ENCODE measurements at regions not wholly inside any gene's neighbourhood (a gene's known extent, or its start where the extent isn't known, plus 50 kb on each side); places are given as distances from the start of the nearest gene placed in this dataset.
"Not testable (repeated sequence)": the region's sequence is repeated elsewhere in the genome, so short reads cannot be mapped to it uniquely, and the experiment has no call there.

DNA sequence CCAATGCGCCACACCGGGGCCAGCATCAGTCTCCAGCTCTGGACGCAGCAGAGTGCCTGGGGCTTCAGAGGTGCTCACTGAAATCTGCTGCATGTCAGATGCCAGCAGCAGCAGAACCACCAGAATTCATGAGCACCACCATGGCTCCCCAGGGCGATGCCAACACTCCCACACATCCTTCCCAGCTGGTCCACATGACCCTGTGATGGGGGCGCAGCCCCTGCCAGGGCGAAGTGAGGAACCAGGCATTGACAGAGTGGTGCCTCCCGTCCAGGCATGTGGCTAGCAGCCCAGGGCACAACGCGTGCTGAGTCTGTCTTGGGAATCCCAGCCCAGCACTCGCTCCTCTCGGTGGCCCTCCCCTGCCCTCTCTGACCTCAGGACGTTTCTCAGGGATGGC is 80.4 kb downstream of the DHCR7 start:
- H3K27ac ChIP-seq (ENCODE audit: low read depth, low read length, poor library complexity, severe bottlenecking): no peak overlapping the region
- POLR2A ChIA-PET: no interaction called here
- no peak overlapping the region for H3K4me3 ChIP-seq (ENCODE audit: low read depth, low read length, poor library complexity, severe bottlenecking)
- no peak for DNase-seq (ENCODE audit: low spot score)
- no peaks in the 10 kb centered on the region for H3K79me2 ChIP-seq (ENCODE audit: insufficient read depth, low read depth, low read length)
- no peaks in the 10 kb centered on the region for H3K9me3 ChIP-seq (ENCODE audit: low read length)
- peaks cover 40% of the 10 kb centered on the region for H3K4me1 ChIP-seq (ENCODE audit: insufficient read depth, low read length, poor library complexity, severe bottlenecking)
- BruUV-seq (replicated peaks): no TSS peak
- H3K9me2 ChIP-seq (ENCODE audit: insufficient read depth, low read length): no peaks in the 10 kb centered on the region
- H4K20me1 ChIP-seq (ENCODE audit: insufficient read depth, low read length): no peaks in the 10 kb centered on the region
- no peaks in the 10 kb centered on the region for H3K36me3 ChIP-seq (ENCODE audit: insufficient read depth, low read length)
- CTCF ChIA-PET (ENCODE audit: unreplicated experiment): interaction anchor here (1.3 kb wide), 1 partner anchor 51 kb away, joined by 4 read pairs; no protein-coding TSS in a partner anchor
- H3K4me2 ChIP-seq (ENCODE audit: low read length): no peak overlapping the region
- H2AFZ ChIP-seq (ENCODE audit: low read length): no peak overlapping the region
- intact Hi-C loops (cut with micrococcal nuclease; ENCODE audit: unreplicated experiment): no loop called here
- TF ChIP-seq, protein P1, sequence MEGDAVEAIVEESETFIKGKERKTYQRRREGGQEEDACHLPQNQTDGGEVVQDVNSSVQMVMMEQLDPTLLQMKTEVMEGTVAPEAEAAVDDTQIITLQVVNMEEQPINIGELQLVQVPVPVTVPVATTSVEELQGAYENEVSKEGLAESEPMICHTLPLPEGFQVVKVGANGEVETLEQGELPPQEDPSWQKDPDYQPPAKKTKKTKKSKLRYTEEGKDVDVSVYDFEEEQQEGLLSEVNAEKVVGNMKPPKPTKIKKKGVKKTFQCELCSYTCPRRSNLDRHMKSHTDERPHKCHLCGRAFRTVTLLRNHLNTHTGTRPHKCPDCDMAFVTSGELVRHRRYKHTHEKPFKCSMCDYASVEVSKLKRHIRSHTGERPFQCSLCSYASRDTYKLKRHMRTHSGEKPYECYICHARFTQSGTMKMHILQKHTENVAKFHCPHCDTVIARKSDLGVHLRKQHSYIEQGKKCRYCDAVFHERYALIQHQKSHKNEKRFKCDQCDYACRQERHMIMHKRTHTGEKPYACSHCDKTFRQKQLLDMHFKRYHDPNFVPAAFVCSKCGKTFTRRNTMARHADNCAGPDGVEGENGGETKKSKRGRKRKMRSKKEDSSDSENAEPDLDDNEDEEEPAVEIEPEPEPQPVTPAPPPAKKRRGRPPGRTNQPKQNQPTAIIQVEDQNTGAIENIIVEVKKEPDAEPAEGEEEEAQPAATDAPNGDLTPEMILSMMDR (conservative IDR thresholded peaks at IDR 0.05; ENCODE audit: low read length): no peak
- no peak for TF ChIP-seq EZH2phosphoT487 (IDR thresholded peaks at IDR 0.05; ENCODE audit: borderline replicate concordance, low read depth, low read length)

DNA sequence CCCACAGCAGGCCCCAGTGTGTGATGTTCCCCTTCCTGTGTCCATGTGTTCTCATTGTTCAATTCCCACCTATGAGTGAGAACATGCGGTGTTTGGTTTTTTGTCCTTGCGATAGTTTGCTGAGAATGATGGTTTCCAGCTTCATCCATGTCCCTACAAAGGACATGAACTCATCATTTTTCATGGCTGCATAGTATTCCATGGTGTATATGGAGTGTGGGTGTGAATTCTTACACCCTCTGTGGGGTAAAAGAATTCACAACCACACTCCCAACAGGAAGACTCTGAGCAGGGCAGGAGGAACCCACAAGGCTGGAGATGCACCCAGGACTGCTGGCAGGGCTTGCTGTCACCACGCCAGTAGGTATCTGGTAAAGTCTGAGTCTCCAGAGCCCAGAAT is 80.9 kb downstream of the DHCR7 start:
- H3K4me1 ChIP-seq (ENCODE audit: insufficient read depth, low read length, poor library complexity, severe bottlenecking): peaks cover 35% of the 10 kb centered on the region
- H3K4me3 ChIP-seq (ENCODE audit: low read depth, low read length, poor library complexity, severe bottlenecking); DNase-seq (ENCODE audit: low spot score); POLR2A ChIA-PET; H3K4me2 ChIP-seq (ENCODE audit: low read length); H3K9me3 ChIP-seq (ENCODE audit: low read length); H3K27ac ChIP-seq (ENCODE audit: low read depth, low read length, poor library complexity, severe bottlenecking); H3K36me3 ChIP-seq (ENCODE audit: insufficient read depth, low read length); H3K9me2 ChIP-seq (ENCODE audit: insufficient read depth, low read length); H4K20me1 ChIP-seq (ENCODE audit: insufficient read depth, low read length); BruUV-seq (replicated peaks); CTCF ChIA-PET (ENCODE audit: unreplicated experiment); H3K79me2 ChIP-seq (ENCODE audit: insufficient read depth, low read depth, low read length); H2AFZ ChIP-seq (ENCODE audit: low read length); intact Hi-C loops (cut with micrococcal nuclease; ENCODE audit: unreplicated experiment): not testable (repeated sequence)

DNA sequence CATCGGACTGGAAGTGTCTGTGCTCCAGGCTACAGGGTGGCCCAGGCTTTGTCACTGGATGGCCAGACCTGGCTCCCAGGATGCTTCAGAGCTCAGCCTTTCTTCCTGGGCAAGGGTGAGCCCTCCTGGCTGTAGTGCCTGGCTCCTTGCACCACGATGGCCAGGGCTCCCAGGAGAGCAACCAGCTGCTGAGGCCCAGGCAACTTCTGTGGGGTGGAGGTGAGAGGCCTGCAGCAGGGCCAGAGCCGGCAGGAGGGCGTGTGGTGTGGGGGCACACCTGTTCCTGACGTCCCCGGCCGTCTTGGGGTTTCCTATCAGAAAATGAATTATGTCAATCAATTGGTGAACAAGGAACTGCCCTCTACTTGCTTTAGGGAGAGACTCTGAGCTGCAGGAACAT is 82.1 kb downstream of the DHCR7 start:
- Histone ChIP-seq H3K27ac (ENCODE audit: low read depth, low read length, poor library complexity, severe bottlenecking) (no peak overlapping the region), H2AFZ (ENCODE audit: low read length) (no peak overlapping the region), H3K4me2 (ENCODE audit: low read length) (no peak overlapping the region), H3K4me3 (ENCODE audit: low read depth, low read length, poor library complexity, severe bottlenecking) (no peak overlapping the region), H3K4me1 (ENCODE audit: insufficient read depth, low read length, poor library complexity, severe bottlenecking) (peaks cover 23% of the 10 kb centered on the region), H3K36me3 (ENCODE audit: insufficient read depth, low read length) (no peaks in the 10 kb centered on the region), H3K9me2 (ENCODE audit: insufficient read depth, low read length) (no peaks in the 10 kb centered on the region), H3K79me2 (ENCODE audit: insufficient read depth, low read depth, low read length) (no peaks in the 10 kb centered on the region), H4K20me1 (ENCODE audit: insufficient read depth, low read length) (no peaks in the 10 kb centered on the region), H3K9me3 (ENCODE audit: low read length) (no peaks in the 10 kb centered on the region)
- ChIA-PET POLR2A (interaction anchor here (0.7 kb wide), 2 partner anchors 37 to 570 kb away, joined by 3 read pairs; no protein-coding TSS in a partner anchor), CTCF (ENCODE audit: unreplicated experiment) (no interaction called here)
- no peak for DNase-seq (ENCODE audit: low spot score)
- BruUV-seq (replicated peaks): no TSS peak
- TF ChIP-seq EZH2phosphoT487 (IDR thresholded peaks at IDR 0.05; ENCODE audit: borderline replicate concordance, low read depth, low read length): no peak
- TF ChIP-seq, protein P1 (conservative IDR thresholded peaks at IDR 0.05; ENCODE audit: low read length): no peak
- intact Hi-C loops (cut with micrococcal nuclease; ENCODE audit: unreplicated experiment): no loop called here
